Hematopoietic multipotent progenitor cell treated with erythropoietin and hydrocortisone succinate and interleukin-3 and kit ligand, for 8 days (in vitro differentiated cells): ENCODE measurements at regions not wholly inside any gene's neighbourhood (a gene's known extent, or its start where the extent isn't known, plus 50 kb on each side); places are given as distances from the start of the nearest gene placed in this dataset.
"Not testable (repeated sequence)": the region's sequence is repeated elsewhere in the genome, so short reads cannot be mapped to it uniquely, and the experiment has no call there.

ENCODE experiments used
- DNase-seq: peaks from one replicate; pipeline ENCODE4 v3.0.0-alpha.2; 2015

DNA sequence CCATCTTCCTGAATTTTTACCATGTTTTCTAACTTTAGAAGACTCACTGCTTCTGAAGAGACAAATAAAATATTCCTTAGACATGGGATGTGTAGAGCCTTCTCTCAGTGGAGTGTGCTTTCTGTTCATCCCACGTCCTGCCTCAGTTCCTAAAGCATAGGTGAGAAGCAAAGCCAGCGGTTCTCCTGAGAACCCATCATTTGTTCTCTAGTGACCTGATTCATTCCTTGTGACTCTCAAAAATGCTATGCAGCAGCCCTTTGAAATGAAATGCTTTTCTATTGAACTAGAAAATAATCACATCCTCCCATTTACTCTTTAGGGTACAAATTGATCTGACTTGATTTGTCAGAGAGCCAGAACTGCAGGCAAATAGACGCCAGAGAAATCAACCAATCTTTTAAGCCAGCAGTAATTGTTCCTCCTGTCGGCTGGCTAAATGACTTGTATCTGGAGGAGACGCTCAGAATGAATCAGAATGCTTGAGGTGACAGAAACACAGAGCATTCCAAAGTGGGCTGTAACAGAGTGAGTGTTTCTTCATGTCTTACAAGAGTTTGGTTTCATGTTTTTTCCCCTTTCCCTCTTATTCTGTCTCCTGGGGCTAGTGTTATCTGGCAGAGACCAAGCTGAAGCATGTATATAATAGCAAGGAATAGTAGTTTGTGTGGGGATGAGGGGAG is 81.3 kb upstream of the TMEM178A start:
- no peak for DNase-seq

DNA sequence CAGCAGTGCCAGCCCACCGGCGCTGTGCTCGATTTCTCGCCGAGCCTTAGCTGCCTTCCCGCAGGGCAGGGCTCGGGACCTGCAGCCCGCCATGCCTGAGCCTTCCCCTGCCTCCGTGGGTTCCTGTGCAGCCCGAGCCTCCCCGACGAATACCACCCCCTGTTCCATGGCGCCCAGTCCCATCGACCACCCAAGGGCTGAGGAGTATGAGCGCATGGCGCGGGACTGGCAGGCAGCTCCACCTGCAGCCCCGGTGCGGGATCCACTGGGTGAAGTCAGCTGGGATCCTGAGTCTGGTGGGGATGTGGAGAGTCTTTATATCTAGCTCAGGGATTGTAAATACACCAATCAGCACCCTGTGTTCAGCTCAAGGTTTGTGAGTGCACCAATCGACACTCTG is 80.2 kb upstream of the TMEM178A start:
- not testable (repeated sequence) for DNase-seq

DNA sequence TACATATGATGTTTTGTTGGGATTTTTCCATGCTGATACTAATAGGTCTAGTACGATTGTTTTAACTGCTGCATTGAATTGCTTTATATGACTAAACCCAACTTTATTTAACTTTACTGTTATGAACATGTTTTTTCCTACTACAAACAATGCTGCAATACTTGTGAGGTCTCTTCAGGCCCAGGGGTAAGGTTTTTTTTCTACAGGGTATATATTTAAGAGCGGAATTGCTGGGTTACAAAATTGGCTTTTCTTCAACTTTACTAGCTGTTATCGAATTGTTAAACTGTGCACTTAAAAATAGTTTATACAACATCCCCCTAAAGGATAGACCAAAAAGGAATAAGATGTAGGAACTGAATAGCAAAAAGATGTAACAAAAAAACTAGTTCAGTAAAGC is 78.5 kb upstream of the TMEM178A start:
- DNase-seq, result no peak

DNA sequence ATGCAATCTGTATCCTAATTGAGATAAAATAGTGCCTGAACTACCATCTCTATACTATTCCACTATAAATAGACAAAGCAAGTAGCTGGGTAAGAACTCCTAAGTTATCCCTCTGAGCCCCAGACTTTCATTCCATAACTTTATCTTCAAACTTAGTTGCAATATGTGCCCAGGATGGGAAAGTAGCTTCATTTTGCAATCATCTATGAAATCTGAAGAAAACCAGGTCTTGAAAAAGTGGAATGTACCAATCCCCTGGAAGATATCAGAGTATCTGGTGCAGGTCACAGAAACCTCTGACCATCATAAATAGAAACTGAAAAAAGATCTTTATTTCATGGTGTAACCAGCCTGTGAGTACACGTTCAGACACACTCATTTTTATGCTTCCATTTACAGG is 78.1 kb upstream of the TMEM178A start:
- no peak for DNase-seq

DNA sequence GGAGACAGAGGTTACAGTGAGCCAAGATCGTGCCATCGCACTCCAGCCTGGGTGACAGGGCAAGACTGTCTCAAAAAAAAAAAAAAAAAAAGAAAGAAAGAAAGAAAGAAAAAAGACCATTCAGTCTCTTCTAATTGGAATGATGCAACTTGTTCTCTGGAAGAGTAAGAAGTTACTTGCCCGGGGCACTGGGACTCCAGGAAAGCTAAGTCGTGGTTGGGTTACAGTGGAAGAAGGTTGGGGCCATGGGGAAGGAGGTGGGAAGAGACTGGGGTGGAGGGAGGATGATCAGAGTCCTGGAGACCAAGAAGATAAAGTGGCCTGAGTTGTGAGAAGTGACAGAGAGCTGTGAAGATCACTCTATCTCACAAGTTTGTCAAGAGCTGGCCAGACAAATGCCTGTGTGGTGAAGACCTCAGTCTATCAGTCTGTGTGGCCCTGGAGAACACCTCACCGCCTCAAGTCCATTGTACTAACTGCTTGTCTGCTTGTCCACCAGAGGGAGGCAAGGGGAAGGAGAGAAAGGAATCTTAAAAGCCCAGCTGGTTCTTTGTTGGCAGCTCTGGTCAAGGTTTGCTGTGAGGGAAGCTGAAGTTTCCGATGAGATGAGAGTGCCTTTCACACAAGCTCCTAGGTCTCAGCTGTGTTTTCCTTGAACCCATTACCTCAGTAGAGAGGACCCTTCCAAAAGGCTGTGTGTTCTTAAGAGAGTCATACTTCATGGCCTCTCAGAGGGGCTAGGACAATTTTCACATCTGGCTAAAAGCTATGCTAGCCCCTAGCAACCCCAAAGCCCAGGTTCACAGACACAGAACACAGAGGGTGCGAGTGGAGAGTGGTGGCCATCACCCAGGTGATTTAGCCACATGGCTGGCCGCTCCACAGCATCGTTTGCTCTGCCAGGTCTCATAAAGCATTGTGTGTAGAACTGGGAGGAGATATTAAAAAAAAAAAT is 72.0 kb upstream of the TMEM178A start:
- peak; percentile 44 for DNase-seq

DNA sequence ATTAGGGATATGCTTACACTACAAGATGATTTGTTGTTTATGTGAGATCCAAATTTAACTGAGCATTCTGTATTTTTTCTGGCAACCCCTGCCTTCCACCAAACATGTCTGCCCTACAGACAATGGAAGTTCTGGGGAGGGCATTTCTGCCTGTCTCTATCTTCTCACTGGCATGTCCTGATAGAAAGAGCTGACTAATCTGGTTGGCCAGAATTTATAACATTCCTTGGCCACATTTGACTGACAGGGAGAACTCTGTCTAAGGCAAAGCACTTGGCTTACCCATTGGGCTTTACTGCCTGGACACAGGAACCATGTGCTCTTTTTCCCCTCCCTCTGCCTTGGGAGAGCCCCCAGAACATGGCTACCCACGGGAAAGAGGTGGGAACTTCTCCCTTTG is 70.6 kb upstream of the TMEM178A start:
- DNase-seq, result no peak

DNA sequence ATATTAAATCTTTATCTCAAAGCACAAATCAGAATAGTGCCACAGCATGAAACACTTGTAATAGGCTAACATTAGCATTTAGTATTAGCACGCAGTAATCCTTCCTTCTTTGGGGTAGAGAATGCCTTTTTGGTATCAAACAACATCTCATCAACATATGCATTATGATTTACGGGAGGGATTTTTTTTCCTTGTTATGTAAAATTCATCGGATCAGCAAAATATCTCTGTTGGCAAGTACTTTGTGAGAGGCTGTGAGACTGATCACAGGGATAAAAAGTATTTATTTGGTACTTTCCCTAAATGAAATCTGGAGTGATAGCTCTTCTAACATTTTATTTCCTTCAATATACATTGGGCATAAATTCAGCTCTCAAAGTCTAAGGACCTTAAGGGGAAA is 68.4 kb upstream of the TMEM178A start:
- DNase-seq, result no peak

DNA sequence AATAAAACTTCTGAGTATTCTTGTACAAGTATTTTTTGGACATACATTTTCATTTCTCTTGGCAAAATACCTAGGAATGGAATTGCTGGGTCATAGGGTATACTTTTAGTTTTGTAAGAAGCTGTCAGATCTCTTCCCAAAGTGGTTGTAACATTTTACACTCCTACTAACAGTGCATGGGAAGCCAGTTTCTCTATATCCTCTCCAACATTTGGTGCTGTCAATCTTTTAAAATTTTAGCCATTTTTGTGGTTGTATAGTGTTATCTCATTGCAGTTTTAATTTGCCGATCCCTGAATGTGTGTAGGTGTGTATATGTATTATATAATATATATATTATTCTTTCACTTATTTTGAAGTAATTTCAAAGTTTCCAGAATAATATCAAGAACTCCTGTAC is 63.1 kb upstream of the TMEM178A start:
- no peak for DNase-seq

DNA sequence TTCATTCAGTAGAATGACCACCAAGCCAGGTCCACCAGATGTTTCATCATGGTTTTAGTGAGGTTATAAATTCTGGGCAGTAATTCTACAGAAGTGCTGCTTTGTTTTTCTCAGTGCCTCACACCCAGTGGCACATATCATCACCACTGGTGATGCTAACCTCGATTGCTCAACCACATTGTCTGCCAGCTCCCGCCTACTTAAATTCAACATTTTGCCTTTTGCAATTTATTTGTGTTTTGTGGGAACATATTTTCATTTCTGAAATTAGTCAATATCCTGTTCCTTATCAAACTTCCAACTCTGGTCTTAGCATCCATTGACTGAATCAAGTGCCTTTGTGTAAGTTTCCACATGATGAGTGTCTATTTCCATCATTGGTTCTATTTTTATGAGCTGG is 62.3 kb upstream of the TMEM178A start:
- DNase-seq, result no peak

DNA sequence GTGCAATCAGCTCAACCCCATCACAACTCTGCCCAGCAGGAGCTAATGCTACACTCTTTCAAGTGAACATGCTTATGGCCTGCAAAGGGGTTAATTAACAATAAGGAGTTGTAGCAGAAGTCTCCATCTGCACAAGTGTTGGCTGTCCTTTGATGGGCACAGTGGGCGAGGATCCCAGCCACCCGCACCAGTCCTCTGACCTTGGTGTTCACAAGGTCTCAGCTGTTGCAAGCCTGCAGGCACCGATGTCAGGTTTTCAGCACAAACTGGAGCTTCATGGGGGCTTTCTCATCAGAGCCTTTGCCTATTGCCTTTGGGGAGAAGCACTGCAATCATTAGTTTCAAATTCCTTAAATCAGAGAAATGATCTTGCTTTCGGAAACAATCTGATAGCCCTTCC is 60.9 kb upstream of the TMEM178A start:
- DNase-seq, result no peak

DNA sequence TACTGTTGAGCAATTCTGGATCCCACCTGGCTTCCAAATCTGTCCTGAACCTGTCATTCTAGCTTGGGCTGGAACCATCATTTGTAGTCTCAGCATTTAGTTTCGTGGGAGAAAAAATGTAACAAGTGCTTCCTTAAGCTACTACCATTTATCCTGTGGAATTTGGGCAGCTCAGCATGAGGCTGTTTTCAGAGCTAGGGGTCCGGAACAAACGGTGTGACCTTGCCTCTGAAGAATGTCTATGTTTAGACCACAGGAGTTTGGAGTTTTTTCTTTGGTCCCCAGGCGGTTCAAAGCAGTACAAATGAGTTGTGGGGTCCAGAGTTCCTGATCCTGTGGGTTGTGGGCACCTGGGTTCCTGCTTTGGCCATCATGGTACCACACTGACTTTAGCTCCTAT is 59.1 kb upstream of the TMEM178A start:
- no peak for DNase-seq

DNA sequence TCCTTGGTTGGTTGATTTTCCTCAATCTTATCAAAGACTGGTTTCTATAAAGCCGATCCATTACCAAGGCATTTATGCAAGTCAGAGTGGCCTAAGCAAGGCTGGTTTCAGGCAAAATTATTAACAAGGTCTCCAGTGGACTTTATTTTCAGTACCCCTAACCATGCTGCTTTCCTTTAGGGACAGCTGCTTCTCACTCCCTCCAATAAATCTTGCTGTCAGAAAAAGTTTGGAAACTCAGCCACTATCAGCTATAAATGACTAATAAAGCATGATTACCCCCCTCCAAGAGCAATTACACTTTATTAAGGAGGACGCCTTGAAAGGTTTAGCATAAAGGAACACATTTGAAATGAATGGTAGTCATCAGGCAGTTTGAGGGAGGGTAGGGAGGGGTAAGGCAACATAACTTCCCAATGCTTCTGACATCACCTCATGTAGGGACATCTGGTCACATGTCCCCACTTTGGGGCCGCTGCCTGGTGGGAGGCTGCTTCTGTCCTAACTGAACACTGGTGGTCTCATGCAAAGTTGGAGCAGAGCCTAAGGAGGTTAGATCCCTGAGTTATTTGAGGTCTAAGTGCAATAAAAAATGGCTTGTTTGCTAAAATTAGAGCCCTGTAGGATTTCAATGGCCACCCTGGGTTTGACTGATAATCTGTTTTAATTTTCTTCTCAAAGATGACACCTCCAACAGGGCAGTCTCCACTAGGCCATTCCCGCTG is 58.0 kb upstream of the TMEM178A start:
- no peak for DNase-seq

DNA sequence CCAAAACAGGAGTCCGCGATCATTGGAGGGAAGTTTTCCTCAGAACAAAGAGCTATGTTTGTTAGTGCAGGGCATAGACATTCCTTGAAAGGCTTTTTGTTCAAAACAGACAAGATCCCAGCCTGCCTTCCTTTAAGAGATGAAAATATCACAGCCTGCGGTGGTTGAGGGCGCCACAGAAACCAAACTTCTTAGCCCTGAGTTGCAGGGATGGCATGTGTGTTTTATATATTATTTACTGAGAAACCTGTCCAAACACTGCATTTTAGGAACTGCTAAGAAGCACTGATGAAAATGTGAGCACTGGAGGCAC is 57.5 kb upstream of the TMEM178A start:
- no peak for DNase-seq

DNA sequence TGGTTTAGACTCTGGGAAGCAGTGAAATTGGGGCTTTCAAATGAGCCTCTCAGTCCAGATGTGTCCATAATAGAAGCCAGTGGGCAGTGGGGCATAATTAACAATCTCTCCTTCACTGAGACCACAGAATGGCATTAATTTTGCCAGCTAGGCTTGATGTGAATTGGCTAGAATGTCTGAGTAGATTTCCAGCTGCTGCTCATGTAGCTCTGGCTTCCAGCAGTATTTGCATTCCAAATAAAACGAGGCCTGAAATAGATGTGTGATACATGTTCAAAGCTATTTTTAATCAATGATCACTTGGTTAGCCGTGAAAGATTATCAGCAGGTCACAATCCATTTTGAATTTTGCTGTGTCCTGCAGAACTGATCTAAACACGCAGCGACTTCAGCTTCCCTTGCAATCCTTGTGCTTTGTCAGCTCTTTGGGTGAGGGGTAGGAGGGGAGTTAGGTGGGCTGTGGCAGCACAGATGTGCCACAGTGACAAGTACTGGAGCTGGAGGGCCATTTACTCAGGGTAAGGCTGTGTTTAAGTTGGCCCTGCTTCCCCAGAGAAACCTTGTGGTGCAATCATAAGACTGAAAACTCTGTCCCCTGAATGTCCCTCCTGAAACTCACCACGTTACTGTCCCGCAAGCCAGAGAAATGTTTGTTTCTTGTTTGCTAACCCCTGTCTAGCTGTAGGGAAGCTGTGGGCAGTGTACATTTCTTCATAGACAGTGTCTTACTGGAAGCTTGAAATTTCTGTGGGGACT is 56.9 kb upstream of the TMEM178A start:
- DNase-seq, result no peak

DNA sequence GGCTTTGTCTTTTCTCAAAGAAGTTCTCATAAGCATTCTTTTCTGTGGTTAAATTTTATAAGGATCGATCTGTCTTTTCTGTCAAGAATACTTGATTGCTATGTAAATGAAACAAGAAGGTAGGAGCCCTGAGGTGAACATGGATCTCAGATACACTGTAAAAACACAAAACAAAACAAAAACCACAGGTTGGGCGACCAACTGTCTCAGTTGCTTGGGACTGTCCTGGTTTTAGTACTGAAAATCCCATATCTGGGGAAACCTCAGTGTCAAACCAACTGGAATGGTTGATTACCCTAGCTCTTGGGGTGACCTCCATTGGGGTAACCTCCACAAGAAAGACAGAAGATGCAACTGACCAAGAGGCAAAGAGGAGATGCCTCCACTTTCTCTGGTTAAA is 55.8 kb upstream of the TMEM178A start:
- DNase-seq, result no peak

DNA sequence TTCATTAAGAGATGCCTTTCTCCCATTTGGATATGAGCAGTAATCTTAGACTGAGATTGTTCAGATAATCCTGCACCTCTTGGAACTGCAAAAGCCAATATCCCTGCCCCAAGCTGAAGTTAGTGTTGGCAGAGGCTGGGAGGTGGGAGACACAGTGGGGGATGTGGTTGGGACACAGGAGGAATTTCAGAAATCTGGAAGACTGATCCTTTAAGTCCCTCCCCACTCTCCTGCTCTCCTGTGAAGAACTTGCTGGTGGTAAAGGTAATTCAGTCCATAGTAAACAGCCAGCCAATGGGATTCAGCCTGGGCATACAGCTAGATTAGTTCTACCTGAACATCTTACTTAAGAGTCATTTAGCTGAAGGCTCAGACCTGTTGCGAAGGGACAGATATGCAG is 50.0 kb upstream of the TMEM178A start:
- no peak for DNase-seq
